ENCODE measurements at regions not wholly inside any gene's neighbourhood (a gene's known extent, or its start where the extent isn't known, plus 50 kb on each side); places are given as distances from the start of the nearest gene placed in this dataset.
"Not testable (repeated sequence)": the region's sequence is repeated elsewhere in the genome, so short reads cannot be mapped to it uniquely, and the experiment has no call there.

DNA sequence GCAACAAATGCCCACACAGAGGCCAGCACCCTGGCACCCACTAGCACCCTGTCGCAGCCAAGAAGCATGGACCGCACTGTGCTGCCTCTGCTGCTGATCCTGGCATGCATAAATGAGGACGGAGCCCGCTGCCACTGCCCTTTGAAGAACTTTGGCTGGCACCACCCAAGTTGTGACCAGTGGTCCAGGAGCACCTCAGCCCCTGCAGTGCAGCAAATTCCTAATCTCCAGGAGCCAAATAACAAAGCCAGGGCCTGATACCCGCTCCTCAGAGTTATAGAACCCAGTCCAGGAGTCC lies 807.2 kb downstream of the GLUD2 start:
- no peak for DNase-seq (ENCODE audit: low read depth in 2 of 2)

DNA sequence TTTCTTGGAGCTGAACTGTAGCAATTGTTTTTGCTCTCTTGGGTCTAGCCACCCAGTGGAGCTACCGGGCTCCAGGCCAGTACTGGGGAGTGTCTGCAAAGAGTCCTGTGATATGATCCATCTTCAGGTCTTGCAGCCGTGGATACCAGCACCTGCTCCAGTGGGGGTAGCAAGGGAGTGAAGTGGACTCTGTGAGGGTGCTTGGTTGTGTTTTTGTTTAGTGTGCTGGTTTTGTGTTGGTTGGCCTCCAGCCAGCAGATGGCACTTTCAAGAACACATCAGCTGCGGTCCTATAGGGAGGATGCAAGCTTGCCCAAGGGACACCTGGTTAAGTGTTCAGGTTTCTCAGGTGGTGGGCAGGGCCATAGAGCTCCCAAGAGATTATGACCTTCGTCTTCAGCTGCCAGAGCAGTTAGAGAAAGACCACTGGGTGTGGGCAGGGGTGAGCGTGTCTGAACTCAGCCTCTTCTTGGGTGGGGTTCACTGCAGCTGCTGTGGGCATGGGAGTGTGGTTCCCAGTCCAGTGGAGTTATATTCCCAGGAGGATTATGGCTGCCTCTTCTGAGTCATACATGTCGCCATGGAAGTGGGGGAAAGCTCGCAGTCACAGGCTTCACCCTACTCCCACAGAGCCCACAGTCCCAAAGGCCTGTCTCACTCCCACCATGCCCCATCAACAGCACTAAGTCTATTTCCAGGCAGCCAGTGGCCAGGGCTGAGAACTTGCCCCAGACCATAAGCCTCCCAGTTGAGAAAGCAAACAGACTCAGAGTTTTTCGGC lies 811.6 kb downstream of the GLUD2 start:
- no peak for DNase-seq (ENCODE audit: low read depth in 2 of 2)

DNA sequence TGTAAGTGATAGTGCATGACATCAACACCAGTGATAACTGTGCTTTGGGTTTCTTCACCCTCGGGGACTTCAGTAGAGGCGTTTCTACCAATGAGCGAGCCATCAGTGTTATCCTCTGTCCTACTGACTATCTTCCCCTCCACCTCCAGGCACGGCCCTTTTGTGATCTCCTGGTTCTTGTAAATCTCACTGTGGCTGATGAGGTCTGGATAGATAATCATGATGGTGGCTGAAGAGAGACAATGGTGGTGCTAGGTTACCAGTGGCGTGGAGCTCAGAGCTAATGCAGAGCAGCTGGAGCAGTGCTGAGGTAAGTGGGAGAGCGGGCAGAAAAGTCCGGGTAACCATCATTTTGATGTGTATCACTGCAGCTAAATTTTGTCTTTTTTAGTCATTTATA lies 816.6 kb downstream of the GLUD2 start:
- no peak for DNase-seq (ENCODE audit: low read depth in 2 of 2)

DNA sequence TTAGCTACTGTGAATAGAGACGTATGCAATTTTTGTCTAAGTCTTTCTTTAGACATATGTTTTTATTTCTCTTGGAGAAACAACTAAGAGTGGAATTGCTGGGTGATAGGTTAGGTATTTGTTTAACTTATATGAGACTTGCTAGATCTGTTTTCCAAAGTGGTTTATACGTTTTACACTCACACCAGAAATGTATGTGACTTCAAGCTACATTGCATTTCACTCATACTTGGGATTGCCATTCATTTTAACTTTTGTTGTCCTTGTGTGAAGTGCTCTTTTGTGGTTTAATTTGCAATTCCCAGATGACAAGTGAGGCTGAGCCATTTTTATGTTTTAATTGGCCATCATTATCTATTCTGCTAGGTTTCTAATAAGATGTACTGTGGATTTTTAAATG lies 817.2 kb downstream of the GLUD2 start:
- no peak for DNase-seq (ENCODE audit: low read depth in 2 of 2)

DNA sequence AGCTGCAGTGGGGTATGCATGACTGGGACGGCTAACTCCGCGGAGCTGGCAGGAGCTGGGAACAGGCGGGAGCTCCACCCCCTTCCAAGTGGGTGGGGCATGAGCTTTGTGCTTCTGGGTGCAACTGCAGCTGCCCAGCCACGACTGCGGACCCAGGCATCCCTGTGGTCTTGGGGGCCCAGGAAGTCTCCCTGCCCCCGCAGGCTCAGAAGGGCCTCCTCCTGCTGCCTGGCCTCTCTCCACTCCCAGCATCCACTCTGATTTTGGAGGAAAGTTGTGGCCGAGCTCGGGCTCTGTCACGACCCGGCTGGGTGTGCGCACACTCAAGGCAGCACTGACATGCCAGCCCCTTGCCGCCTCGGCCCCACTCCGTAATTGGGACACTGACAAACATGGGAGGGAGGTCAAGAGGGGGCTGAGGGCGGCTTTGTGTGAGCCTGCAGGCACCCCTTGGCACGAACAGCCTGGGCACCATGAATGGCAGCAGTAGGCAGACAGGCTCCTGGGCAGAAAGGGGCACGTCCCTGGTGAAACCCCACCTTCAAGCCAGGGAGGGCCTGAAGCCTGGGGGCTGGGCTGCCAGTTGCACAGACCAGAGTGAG lies 822.6 kb downstream of the GLUD2 start:
- DNase-seq (ENCODE audit: low read depth in 2 of 2) = no peak

DNA sequence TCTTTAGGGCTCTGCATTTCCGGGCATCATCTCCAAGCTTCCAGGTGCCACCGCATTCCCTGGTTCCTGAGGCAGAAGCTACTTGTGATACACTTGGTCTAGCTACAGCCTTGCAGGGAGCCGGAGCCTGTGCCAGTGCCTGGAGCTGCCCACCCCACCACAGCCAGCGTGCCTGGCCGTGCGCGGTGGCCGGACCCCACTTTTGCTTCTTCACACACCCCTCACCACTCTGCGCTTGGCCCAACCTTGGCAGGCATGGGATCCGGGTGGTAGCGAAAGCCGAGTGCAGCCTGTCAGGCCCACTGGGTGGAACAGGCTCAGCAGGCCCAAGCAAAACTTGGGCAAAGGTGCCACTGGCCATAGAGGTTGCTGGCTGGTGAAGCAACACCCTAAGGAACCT lies 823.7 kb downstream of the GLUD2 start:
- no peak for DNase-seq (ENCODE audit: low read depth in 2 of 2)

DNA sequence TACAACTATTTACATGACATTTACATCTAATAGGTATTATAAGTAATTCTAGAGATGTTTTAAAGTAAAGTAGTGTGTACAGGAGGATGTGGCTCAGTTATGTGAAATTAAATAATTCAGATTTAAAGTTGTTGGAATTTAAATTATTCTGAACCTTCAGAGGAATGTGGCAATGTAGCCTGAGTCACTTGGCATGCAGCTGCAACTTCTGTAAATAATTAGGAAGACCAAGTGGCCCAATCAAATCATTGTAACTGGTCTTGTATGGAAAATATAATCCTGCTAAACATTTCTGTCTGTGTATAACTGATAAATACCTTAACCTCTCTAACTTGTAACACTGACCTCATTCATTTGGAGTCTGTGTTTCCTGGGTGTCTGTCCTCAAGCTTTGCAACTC lies 828.9 kb downstream of the GLUD2 start:
- no peak for DNase-seq (ENCODE audit: low read depth in 2 of 2)

DNA sequence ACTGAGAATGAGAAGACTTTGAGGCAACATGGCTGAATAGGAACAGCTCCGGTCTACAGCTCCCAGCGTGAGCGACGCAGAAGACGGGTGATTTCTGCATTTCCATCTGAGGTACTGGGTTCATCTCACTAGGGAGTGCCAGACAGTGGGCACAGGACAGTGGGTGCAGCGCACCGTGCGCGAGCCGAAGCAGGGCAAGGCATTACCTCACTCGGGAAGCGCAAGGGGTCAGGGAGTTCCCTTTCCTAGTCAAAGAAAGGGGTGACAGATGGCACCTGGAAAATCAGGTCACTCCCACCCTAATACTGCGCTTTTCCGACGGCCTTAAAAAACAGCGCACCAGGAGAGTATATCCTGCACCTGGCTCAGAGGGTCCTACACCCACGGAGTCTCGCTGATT lies 829.9 kb downstream of the GLUD2 start:
- not testable (repeated sequence) for DNase-seq (ENCODE audit: low read depth in 2 of 2)

DNA sequence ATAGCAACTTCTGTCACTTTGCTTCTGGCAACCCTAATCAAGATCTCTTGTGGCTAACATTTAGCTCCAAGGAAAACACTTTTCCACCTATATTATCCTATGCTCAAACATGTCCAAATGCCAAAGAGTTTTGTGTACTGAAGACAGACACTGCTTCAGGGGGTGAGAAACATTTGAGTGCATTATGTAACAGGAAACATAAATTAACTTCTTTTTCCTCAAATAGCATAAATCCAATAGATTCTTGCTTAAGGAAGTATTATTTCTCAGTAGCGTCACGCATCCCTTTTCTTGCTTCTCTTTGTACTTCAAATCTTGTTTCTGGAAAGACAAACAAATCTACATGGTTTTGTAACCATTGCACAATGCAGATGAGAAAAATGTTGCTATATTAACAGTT lies 839.1 kb downstream of the GLUD2 start:
- DNase-seq (ENCODE audit: low read depth in 2 of 2) = no peak

DNA sequence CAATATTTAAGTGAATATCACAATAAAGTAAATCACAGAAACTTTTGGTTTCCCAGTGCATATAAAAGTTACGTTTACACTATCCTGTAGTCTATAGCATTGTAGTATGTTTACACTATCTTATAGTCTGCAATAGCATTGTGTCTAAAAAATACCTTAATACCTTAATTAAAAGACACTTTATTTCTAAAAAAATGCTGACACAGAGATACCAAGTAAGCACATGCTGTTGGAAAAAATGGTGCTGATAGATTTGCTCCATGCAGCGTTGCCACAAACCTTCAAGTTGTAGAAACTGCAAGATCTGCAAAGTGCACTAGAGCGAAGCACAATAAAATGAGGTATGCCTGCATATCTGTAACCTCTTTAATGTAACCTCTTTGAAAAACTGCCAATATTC lies 847.3 kb downstream of the GLUD2 start:
- DNase-seq (ENCODE audit: low read depth in 2 of 2) = no peak

DNA sequence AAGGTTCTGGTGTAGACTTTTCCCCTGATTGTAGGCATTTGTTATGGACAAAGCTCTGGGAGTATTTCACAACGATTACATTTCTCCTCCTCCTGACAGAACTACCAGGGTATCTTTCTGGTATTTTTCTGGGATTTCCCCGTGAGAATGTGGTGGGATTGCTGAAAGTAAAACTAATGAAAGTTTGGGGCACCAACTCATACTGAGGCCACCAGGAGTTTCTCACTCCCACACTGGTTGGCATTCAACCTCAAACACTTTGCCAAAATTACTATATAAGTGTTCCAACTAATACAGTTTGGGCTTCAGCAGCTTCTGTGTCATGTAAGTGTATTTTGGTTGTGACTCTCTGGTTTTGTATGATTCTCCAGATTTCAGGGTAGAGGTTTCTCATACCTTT lies 855.1 kb downstream of the GLUD2 start:
- DNase-seq (ENCODE audit: low read depth in 2 of 2) = no peak

DNA sequence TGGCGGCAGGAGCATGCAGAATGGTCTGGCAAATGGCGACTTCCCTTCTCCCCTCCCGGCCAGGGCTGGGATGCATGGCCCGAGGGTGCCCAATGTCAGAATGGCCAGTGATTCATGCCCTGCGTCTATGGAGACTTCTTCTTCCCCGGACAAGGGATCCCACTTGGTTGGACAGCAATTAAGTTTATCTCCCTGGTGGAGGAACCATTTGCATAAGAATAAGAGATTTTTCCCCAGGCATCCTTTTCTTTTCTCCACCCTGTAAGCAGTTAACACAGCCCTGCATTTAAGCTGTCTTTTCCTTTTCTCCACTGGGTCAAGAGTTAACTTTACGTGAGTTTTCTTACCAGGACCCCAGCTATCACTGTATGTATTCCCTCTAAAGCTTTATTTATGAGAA lies 856.6 kb downstream of the GLUD2 start:
- no peak for DNase-seq (ENCODE audit: low read depth in 2 of 2)

DNA sequence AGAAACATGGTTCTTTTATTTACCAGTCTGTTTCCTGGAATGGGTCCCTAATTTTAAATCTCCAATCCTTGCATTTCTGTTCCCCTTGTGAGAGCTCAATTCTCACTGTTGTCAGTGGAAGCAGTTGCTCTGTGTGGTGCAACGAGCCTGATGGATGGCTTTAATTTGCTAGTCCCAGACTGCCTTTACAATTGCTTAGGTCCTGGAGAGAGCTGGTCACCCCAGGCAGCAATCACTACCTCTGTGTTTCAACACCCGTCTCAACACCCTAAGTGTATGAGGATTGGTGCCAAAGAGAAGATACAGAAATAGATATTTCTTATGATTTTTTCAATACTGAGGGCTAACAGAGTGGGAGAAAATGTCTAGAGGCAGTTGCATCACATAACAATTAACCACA lies 873.8 kb downstream of the GLUD2 start:
- no peak for DNase-seq (ENCODE audit: low read depth in 2 of 2)

DNA sequence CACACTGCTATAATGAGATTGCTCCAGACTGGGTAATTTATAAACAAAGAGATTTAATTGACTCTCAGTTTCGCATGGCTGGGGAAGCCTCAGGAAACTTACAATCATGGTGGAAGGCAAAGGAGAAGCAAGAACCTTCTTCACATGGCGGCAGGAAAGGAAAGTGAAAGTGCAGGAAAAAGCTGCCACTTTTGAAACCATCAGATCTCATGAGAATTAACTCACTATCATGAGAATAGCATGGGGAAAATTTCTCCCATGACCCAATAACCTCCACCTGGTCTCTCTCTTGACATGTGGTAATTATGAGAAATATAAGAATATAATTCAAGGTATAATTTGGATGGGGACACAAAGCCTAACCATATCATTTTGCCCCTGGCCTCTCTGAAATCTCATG lies 884.2 kb downstream of the GLUD2 start:
- no peak for DNase-seq (ENCODE audit: low read depth in 2 of 2)

DNA sequence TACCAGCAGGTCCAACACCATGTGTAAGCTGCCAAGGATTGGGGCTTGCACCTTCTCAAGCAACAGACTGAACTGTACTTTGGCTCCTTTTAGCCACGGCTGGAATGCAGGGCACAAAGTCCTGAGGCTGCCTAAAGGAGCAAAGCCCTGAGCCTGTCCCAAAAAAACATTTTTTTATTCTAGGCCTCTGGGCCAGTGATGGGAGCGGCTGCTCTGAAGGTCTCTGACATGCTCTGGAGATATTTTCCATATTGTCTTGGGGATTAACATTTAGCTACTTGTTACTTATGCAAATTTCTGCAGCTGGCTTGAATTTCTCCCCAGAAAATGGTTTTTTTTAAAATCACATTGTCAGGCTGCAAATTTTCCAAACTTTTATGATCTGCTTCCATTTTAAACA lies 885.3 kb downstream of the GLUD2 start:
- DNase-seq (ENCODE audit: low read depth in 2 of 2) = no peak

DNA sequence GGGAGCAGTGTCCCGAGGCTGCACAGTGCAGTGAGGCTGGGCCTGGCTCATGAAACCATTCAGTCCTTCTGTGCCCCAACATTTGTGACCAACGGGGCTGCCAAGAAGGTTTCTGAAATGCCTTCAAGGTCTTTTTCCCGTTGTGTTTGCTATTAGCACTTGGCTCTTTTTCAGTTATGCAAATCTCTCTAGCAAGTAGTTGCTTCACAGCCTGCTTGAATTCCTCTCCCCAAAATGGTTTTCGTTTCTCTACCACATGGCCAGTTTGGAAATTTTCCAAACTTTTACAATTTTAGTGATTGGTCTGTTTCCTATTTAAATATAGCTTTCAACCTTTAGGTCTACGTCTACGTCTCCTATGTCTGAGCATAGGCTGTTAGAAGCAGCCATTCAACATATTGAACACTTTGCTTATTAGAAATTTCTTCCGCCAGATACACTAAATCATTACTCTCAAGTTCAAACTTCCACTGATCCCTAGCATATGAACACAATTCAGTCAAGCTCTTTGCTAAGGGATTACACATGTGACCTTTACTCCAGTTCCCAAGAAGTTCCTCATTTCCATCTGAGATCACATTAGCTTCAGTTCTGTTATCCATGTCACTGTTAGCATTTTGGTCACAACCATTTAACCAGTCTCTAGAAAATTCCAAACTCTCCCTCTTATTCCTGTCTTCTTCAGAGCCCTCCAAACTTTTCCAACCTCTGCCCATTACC lies 901.8 kb downstream of the GLUD2 start:
- no peak for DNase-seq (ENCODE audit: low read depth in 2 of 2)

DNA sequence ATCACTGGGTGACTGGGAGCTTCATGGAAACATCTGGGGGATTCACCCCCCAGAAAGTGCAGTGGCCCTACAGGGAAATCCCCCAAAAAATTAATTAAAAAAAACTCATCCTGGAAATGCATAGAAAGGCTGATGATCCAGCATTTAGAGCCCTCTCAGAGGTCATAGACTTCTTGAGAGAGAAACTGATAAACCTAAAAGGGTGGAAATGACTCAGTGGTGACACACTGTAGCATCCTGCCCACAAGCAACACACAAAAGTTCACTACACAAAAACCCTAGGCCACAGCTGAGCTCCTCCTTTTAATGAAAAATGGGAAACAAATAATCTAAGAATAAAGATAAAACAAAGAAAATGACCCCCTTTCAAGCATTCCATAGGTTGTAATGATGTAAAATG lies 911.5 kb downstream of the GLUD2 start:
- DNase-seq (ENCODE audit: low read depth in 2 of 2) = no peak

DNA sequence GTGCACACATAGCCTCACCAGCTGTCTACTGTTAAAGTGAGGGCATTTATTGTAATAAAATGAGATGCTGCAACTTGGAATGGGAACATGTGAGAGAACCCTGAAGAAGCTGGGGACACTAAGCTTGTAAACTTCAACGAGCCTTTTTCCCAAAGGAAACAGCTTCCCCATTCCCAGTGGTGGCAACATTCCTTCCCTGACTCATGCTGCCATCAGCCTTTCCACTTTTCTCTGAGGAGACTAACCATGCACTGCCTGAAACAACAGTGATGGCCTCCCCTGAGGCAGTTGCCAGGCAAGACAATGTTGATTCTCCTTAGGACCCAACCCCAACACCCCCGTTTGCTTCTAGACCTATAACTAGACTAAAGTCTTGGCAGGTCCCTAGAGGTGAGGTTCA lies 928.3 kb downstream of the GLUD2 start:
- no peak for DNase-seq (ENCODE audit: low read depth in 2 of 2)

DNA sequence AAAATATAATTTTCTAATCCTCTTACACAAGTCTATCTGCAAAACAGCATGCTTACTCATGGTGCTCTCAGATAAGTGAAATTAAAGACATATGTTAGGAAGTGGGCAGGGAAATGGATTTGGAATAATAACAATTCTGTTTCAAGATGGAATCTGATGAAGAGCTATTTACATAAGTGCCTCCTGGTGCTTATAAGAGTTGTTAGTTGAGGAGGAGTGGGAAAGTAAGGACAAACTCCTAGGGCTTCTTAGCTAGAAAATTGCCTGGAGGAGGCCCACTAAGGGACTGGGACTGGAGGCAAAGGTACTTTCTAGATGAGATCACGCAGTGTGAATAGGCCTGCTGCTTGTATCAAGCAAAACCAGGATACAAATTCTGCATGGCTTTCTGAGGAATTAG lies 939.8 kb downstream of the GLUD2 start:
- no peak for DNase-seq (ENCODE audit: low read depth in 2 of 2)

DNA sequence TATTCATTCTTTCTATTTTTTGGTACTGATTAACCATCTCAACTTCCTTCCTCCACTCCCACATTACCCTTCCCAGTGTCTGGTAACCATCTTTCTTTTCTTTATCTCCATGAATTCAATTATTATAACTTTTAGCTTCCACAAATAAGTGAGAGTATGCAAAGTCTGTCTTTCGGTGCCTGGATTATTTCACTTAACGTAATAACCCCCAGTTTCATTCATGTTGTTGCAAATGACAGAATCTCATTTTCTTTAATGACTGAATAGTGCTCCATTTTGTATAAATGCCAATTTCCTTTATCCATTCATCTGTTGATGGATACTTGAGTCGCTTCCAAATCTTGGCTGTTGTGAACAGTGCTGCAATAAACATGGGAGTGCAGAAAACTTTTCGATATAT lies 940.4 kb downstream of the GLUD2 start:
- DNase-seq (ENCODE audit: low read depth in 2 of 2) = no peak

DNA sequence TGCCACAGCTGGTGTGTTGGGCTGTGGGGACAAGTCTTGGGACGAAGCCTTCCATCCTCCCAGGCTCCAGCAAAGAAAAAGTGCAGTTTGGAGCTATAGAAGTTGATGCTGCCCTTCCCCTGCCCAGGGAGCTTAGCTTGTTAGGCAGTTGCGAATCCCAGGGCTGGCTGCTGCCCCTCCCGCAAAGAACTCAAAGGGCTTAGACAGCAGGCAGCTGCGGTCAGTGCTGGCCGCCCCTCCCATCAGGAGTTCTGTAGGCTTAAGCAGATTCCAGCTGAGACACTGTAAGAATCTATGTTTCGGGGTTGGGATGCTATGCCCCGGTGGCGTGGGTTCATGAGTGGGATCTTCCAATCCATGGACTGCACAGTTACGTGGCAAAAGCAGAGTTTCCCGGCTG lies 956.7 kb downstream of the GLUD2 start:
- no peak for DNase-seq (ENCODE audit: low read depth in 2 of 2)

DNA sequence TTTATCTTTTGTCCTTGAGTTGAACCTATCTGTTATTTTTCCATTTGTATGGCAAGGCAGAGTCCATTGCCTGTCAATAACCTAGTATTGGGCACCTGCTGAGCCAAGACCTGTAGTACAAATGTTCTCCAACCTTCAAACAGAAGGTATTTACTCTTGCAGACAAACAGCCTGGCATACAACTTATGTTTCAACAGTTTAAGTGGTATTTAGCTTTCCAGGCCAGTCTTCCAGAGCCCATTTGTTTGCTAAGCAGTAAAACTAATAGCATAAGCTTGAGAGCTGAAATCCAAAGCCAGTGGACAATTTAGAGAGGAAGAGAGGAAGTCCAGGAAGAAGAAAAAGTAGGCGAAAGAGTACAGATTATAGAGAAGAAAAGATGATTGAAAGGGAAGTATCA lies 979.3 kb downstream of the GLUD2 start:
- no peak for DNase-seq (ENCODE audit: low read depth in 2 of 2)

DNA sequence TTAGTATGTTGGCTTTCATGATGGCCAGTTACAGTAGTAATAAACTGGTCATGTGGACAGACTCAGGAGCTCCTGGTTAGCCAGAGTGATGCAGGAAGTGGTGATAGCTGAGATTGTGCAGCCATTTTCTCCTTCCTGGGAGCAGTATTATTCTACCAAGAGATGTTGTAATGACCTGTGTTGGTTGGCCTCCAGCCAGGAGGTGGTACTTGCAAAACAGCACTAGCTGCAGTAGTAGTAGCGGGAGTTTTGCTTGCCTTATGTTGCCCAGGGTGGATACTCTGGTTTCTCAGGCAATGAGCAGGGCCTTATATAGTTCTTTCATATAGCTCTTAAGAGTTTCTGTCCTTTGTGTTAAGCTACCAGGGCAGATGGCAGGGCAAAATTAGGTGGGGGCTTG lies 998.8 kb downstream of the GLUD2 start:
- DNase-seq (ENCODE audit: low read depth in 2 of 2) = no peak

DNA sequence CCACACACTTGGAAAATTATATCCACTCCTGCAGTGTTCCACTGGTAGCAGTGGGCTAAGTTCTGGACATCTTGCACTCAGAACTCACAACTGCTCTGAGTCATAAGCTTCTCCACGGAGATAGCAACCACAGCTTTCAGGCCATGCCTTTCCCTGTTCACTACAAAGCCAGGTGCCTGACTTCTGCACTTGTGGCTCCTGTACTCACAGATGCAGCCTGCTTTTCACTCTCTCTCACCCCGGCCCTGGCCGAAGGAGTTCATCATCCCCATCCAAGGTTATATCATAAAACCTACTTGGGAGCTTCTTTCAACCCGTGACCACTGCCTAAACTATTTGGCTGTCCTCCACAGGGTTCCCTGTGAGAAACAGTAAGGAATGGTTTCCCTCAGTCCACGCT lies 999.4 kb downstream of the GLUD2 start:
- no peak for DNase-seq (ENCODE audit: low read depth in 2 of 2)
